ENCODE measurements at regions not wholly inside any gene's neighbourhood (a gene's known extent, or its start where the extent isn't known, plus 50 kb on each side); places are given as distances from the start of the nearest gene placed in this dataset.

- TF ChIP-seq CEBPB (IDR thresholded peaks at IDR 0.05; ENCODE audit: low read depth, low read length), result no peak
Observed at GRCh38 chr11:86135319-86135714, 66.4 kb upstream of the PICALM start (continued).
